ENCODE measurements at regions not wholly inside any gene's neighbourhood (a gene's known extent, or its start where the extent isn't known, plus 50 kb on each side); places are given as distances from the start of the nearest gene placed in this dataset.

- TF ChIP-seq CTCF (IDR thresholded peaks at IDR 0.05) (no peak), POLR2A (IDR thresholded peaks at IDR 0.05) (no peak)
Measured at GRCh38 chr13:91153372-91153771, 194.1 kb upstream of the MIR17HG start.
